ENCODE measurements at regions not wholly inside any gene's neighbourhood (a gene's known extent, or its start where the extent isn't known, plus 50 kb on each side); places are given as distances from the start of the nearest gene placed in this dataset.

GRCh38 chr18:79613186-79613931, 66.2 kb upstream of the CTDP1 start:
- DNase-seq (ENCODE audit: low spot score) = no peak
- POLR2A ChIA-PET (ENCODE audit: low non-redundant PET) = no interaction called here
- BruUV-seq (replicated peaks) = no TSS peak
- Histone ChIP-seq H3K4me1 (ENCODE audit: insufficient read depth, low read length, poor library complexity, severe bottlenecking) (no peaks in the 10 kb centered on the region), H3K36me3 (ENCODE audit: insufficient read depth, low read length, poor library complexity, severe bottlenecking) (no peaks in the 10 kb centered on the region), H3K27me3 (replicated peaks; ENCODE audit: insufficient read depth, low read depth, low read length, poor library complexity) (no peaks in the 10 kb centered on the region), H3K27ac (ENCODE audit: low read depth, low read length, poor library complexity, severe bottlenecking) (no peak overlapping the region), H3K4me3 (ENCODE audit: low read depth, low read length, poor library complexity, severe bottlenecking) (no peak overlapping the region), H3K9me3 (ENCODE audit: low read depth, low read length, poor library complexity, severe bottlenecking) (no peaks in the 10 kb centered on the region)
- CTCF ChIA-PET = no interaction called here
- TF ChIP-seq CTCF (conservative IDR thresholded peaks at IDR 0.05; ENCODE audit: low read depth, low read length) (no peak), EZH2 (IDR thresholded peaks at IDR 0.05; ENCODE audit: borderline replicate concordance, low read depth, low read length, poor library complexity, severe bottlenecking) (no peak)
- intact Hi-C loops (cut with micrococcal nuclease; ENCODE audit: unreplicated experiment) = no loop called here

GRCh38 chr18:79614211-79614955, 65.2 kb upstream of the CTDP1 start:
- H3K27me3 ChIP-seq (replicated peaks; ENCODE audit: insufficient read depth, low read depth, low read length, poor library complexity) = no peaks in the 10 kb centered on the region
- BruUV-seq (replicated peaks) = no TSS peak
- no peaks in the 10 kb centered on the region for H3K4me1 ChIP-seq (ENCODE audit: insufficient read depth, low read length, poor library complexity, severe bottlenecking)
- no peak overlapping the region for H3K27ac ChIP-seq (ENCODE audit: low read depth, low read length, poor library complexity, severe bottlenecking)
- H3K4me3 ChIP-seq (ENCODE audit: low read depth, low read length, poor library complexity, severe bottlenecking) = no peak overlapping the region
- intact Hi-C loops (cut with micrococcal nuclease; ENCODE audit: unreplicated experiment) = no loop called here
- ChIA-PET POLR2A (ENCODE audit: low non-redundant PET) (no interaction called here), CTCF (no interaction called here)
- no peaks in the 10 kb centered on the region for H3K9me3 ChIP-seq (ENCODE audit: low read depth, low read length, poor library complexity, severe bottlenecking)
- no peaks in the 10 kb centered on the region for H3K36me3 ChIP-seq (ENCODE audit: insufficient read depth, low read length, poor library complexity, severe bottlenecking)
- no peak for DNase-seq (ENCODE audit: low spot score)
- TF ChIP-seq CTCF (conservative IDR thresholded peaks at IDR 0.05; ENCODE audit: low read depth, low read length) (no peak), EZH2 (IDR thresholded peaks at IDR 0.05; ENCODE audit: borderline replicate concordance, low read depth, low read length, poor library complexity, severe bottlenecking) (no peak)

- no peak for DNase-seq (ENCODE audit: low spot score)
- Histone ChIP-seq H3K4me1 (ENCODE audit: insufficient read depth, low read length, poor library complexity, severe bottlenecking) (no peaks in the 10 kb centered on the region), H3K27ac (ENCODE audit: low read depth, low read length, poor library complexity, severe bottlenecking) (no peak overlapping the region), H3K36me3 (ENCODE audit: insufficient read depth, low read length, poor library complexity, severe bottlenecking) (no peaks in the 10 kb centered on the region), H3K9me3 (ENCODE audit: low read depth, low read length, poor library complexity, severe bottlenecking) (no peaks in the 10 kb centered on the region), H3K4me3 (ENCODE audit: low read depth, low read length, poor library complexity, severe bottlenecking) (no peak overlapping the region), H3K27me3 (replicated peaks; ENCODE audit: insufficient read depth, low read depth, low read length, poor library complexity) (no peaks in the 10 kb centered on the region)
- BruUV-seq (replicated peaks) = no TSS peak
- ChIA-PET POLR2A (ENCODE audit: low non-redundant PET) (no interaction called here), CTCF (no interaction called here)
- no peak for TF ChIP-seq EZH2 (IDR thresholded peaks at IDR 0.05; ENCODE audit: borderline replicate concordance, low read depth, low read length, poor library complexity, severe bottlenecking)
- no peak for TF ChIP-seq CTCF (conservative IDR thresholded peaks at IDR 0.05; ENCODE audit: low read depth, low read length)
- intact Hi-C loops (cut with micrococcal nuclease; ENCODE audit: unreplicated experiment) = no loop called here
Observed at GRCh38 chr18:79615091-79615490, 64.5 kb upstream of the CTDP1 start.
